ENCODE measurements at regions not wholly inside any gene's neighbourhood (a gene's known extent, or its start where the extent isn't known, plus 50 kb on each side); places are given as distances from the start of the nearest gene placed in this dataset.

DNA sequence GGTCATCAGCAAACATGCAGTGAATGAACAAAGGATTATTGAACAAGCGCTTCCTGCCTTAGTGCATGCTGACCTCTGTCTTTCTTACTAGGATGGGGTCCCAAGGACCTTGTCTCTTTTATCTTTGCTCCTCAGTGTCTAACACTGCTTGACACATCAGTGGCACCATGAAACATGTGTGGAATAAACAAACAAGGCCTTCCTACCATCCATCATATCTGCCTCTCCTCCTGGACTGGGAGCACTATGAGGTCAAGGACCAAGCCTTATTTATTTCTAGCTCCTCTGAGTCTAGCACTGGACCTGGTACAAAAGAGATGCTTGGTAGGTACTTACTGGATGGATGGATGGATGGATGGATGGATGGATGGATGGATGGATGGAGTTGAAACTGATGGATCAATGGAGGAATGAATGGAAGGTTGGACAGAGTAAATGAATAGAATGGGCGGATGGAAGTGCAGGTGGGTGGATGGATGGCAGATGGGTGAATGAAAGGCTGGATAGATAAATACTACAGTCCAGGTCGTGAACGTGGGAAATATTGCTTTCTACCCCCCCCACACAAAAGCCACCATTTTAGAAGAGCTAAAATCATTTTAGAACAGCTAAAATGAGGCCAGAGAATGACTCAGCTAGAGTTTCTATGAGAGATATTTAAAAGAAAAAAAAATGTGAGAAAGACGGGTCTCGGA is 104.1 kb upstream of the PTPN1 start:
- Mint-ChIP-seq H3K36me3 (ENCODE audit: low read depth) (peaks cover 3% of the 10 kb centered on the region), H3K27ac (no peak overlapping the region), H3K27me3 (peaks cover 33% of the 10 kb centered on the region), H3K4me3 (no peak overlapping the region), H3K4me1 (no peaks in the 10 kb centered on the region)
- ATAC-seq (no peak), DNase-seq (no peak)
- H3K9me3 ChIP-seq (ENCODE audit: control insufficient read depth, low read length, poor library complexity, severe bottlenecking): no peaks in the 10 kb centered on the region

DNA sequence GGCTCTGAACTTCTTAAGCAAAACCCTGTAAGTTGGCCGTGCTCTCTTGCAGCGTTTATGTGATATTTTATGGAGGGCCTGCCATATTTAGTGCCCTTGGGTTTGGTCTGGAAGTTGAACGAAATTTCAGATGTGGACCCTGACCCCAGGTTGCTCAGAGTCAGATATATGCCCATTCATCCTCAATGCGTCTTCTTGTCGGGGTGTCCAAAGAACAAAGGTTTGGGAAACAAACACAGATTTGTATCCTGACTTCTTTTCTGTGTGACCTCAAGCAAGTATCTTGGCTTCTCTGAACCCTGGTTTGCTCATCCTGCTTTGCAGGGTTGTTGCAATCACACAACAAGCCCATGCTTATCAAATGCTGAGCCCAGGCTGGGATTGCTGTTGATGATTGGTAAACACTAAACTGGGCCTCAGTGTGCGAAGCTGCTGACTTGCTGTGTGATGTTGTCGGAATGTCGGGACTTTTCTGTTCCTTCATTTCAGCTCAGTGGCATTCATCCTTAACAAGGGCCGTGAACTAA is 103.5 kb upstream of the PTPN1 start:
- H3K9me3 ChIP-seq (ENCODE audit: control insufficient read depth, low read length, poor library complexity, severe bottlenecking): no peaks in the 10 kb centered on the region
- Mint-ChIP-seq H3K4me1 (no peaks in the 10 kb centered on the region), H3K36me3 (ENCODE audit: low read depth) (peaks cover 3% of the 10 kb centered on the region), H3K4me3 (no peak overlapping the region), H3K27me3 (peaks cover 39% of the 10 kb centered on the region), H3K27ac (no peak overlapping the region)
- DNase-seq (no peak), ATAC-seq (no peak)

DNA sequence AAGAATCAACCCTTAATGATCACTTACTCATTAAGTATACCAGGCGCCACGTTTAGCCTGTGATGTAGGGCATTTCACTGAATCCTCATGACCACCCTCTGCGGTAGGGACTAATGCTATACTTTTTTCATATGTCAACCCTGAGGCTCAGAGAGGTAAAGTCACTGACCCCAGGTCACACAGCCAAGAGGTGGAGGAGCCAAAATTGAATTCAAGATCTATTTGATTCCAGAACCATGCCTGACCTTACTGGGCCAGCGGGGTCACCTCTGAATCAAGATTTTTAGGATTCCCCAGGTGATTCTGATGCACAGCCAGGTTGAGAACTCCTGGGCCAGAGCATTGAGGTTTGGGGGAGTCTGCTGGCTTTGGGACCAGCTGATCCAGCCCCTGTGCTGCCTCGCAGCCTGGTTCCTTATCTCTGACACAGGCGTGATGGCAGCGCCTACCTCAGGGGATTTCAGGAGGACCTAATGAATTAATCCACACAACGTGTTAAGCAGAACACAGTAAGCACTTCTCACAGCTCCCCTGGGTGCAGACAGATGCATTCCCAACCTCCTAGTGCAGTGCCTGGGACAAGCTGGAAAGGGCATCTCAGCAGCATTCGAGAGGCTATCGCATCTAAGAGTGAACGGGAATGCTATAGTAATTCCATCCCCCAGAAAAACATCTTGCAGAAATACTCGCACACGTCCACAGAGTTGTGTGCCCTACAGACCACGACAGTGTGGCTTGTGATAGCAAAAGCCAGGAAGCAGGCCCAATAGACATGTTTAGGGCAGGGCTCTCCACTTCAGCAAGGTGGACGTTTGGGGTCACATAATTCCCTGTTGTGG is 101.4 kb upstream of the PTPN1 start:
- Mint-ChIP-seq H3K36me3 (ENCODE audit: low read depth) (peaks cover 3% of the 10 kb centered on the region), H3K27me3 (peaks cover 38% of the 10 kb centered on the region), H3K27ac (no peak overlapping the region), H3K4me3 (no peak overlapping the region), H3K4me1 (no peaks in the 10 kb centered on the region)
- no peak for ATAC-seq
- DNase-seq: no peak
- no peaks in the 10 kb centered on the region for H3K9me3 ChIP-seq (ENCODE audit: control insufficient read depth, low read length, poor library complexity, severe bottlenecking)

DNA sequence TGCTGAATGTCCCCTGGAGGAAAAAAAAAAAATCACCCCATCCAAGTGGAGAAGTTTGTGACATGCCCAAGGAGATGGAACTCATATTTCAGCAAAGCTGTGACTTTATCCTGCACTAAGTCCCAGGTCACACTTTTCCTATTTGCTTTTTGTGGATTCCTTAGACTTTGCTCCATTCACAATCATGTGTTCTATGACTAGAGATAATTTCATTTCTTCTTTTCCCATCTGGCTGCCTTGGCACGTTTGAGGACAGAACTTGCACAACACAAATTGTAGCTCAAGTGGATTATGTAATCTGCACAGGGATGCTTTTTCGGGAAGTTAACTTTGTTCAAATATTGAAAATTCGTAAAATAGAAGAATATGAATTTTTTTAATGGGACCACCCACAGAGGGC is 100.7 kb upstream of the PTPN1 start:
- Mint-ChIP-seq H3K36me3 (ENCODE audit: low read depth) (no peaks in the 10 kb centered on the region), H3K27me3 (peaks cover 38% of the 10 kb centered on the region), H3K27ac (no peak overlapping the region), H3K4me3 (no peak overlapping the region), H3K4me1 (no peaks in the 10 kb centered on the region)
- ATAC-seq (no peak), DNase-seq (no peak)
- H3K9me3 ChIP-seq (ENCODE audit: control insufficient read depth, low read length, poor library complexity, severe bottlenecking): no peaks in the 10 kb centered on the region

DNA sequence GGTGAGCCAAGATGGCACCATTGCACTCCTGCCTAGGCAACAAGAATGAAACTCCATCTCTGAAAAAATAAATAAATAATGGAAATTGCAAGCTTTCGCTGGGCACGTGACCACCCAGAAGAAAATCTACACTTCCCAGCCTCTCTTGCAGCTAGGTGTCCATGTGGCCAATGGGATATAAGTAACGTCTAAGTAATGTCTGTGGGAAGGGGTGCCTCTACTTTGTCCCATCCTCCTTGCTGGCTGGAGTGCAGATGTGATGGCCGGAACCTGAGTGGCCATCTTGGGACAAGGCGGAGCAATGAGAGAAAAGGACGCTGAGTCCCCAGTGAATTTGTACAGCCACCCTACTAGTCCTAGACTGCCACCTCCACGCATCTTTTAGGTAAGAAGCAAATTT is 99.8 kb upstream of the PTPN1 start:
- no peak for ATAC-seq
- no peak for DNase-seq
- Mint-ChIP-seq H3K4me3 (no peak overlapping the region), H3K4me1 (no peaks in the 10 kb centered on the region), H3K36me3 (ENCODE audit: low read depth) (no peaks in the 10 kb centered on the region), H3K27me3 (peaks cover 33% of the 10 kb centered on the region), H3K27ac (no peak overlapping the region)
- H3K9me3 ChIP-seq (ENCODE audit: control insufficient read depth, low read length, poor library complexity, severe bottlenecking): no peaks in the 10 kb centered on the region

DNA sequence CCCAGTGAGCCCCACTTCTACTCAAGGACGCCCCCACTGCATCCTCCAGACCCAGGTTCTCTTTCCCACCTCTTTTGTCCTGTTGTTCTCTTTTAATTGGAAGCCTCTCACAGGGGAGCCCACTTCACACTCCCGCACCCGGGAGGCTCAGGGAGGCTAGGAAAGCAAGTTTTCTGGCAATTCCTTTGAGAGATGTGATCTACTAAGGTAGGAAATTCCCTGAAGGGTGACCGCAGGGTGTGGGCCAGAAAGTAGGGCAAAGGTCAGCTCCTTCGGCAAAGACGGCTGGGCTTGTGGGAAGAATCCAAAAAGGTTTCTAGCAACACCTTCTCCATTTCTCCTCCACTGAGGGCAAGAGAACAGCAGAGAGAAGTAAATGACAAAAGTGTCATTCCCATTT is 98.1 kb upstream of the PTPN1 start:
- peaks cover 20% of the 10 kb centered on the region for H3K27me3 Mint-ChIP-seq
- H3K27ac Mint-ChIP-seq: no peak overlapping the region
- DNase-seq: no peak
- peaks cover 2% of the 10 kb centered on the region for H3K36me3 Mint-ChIP-seq (ENCODE audit: low read depth)
- H3K4me3 Mint-ChIP-seq: no peak overlapping the region
- no peaks in the 10 kb centered on the region for H3K9me3 ChIP-seq (ENCODE audit: control insufficient read depth, low read length, poor library complexity, severe bottlenecking)
- no peak for ATAC-seq
- no peaks in the 10 kb centered on the region for H3K4me1 Mint-ChIP-seq

DNA sequence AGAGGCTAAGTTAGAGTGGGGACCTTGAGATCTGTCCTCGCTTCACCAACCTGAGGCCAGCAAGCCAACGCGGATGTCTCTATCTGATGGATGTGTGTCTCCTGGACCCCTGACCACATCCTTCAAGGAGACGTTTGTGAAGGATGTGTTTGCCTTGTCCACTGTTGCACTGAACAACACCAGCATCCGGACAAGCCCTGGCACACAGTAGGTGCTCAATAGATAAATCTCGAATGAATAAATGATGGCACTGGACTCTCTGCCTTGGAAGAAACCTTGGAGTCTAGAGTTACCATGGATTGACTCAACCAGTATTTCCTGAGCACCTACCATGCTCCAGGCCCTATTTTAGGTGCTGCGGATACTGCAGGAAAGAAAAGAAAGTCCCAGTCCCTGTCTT is 97.7 kb upstream of the PTPN1 start:
- no peaks in the 10 kb centered on the region for H3K4me1 Mint-ChIP-seq
- no peak overlapping the region for H3K27ac Mint-ChIP-seq
- DNase-seq (no peak), ATAC-seq (no peak)
- H3K9me3 ChIP-seq (ENCODE audit: control insufficient read depth, low read length, poor library complexity, severe bottlenecking): no peaks in the 10 kb centered on the region
- peaks cover 2% of the 10 kb centered on the region for H3K36me3 Mint-ChIP-seq (ENCODE audit: low read depth)
- peaks cover 20% of the 10 kb centered on the region for H3K27me3 Mint-ChIP-seq
- H3K4me3 Mint-ChIP-seq: no peak overlapping the region

DNA sequence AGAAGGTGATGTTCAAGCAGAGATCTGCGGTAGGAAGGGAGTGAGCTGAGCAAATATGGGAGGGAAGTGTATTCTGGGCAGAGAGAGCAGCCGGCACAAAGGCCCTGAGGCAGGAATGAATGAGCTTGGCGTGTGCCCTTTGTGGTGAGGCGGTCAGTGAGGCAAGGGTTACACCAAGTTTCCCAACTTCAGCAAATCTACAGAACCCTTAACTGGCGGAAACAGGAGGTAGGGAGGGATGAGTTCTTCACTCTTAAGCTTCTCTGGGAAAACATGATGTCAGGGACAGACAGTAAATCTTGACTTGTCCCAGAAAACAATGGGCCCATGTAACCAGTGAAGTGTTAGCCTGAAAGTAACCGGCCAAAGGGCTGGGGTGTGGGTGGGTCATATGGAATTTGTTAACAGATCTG is 97.1 kb upstream of the PTPN1 start:
- no peaks in the 10 kb centered on the region for H3K4me1 Mint-ChIP-seq
- H3K36me3 Mint-ChIP-seq (ENCODE audit: low read depth): peaks cover 2% of the 10 kb centered on the region
- ATAC-seq (no peak), DNase-seq (no peak)
- H3K27ac Mint-ChIP-seq: no peak overlapping the region
- no peak overlapping the region for H3K4me3 Mint-ChIP-seq
- peaks cover 24% of the 10 kb centered on the region for H3K27me3 Mint-ChIP-seq
- H3K9me3 ChIP-seq (ENCODE audit: control insufficient read depth, low read length, poor library complexity, severe bottlenecking): no peaks in the 10 kb centered on the region

DNA sequence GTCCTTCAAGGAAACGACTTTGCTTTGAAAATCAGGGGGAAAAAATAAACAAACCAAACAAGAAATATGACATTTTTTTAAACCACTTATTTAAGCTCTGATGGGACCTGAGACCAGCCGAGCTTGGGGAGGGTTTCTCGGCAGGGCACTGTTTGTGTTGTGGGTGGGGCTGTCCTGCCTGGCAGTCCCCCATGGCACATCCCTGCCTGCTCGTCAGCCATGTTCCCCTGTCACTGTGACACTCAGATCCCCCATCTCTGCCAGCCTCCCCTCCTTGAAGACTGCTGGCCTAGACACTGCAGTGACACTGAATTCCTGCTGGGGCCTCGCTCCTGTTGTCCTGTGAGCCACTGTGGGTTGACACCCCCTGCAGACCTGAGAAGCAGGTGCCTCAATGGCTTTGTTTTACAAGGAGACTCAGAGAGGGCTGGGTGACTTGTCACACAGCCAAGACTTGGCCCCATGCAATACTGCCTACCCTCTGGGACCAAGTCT is 95.1 kb upstream of the PTPN1 start:
- no peak overlapping the region for H3K27ac Mint-ChIP-seq
- ATAC-seq (no peak), DNase-seq (no peak)
- H3K4me1 Mint-ChIP-seq: peaks cover 4% of the 10 kb centered on the region
- H3K9me3 ChIP-seq (ENCODE audit: control insufficient read depth, low read length, poor library complexity, severe bottlenecking): no peaks in the 10 kb centered on the region
- peaks cover 16% of the 10 kb centered on the region for H3K27me3 Mint-ChIP-seq
- peaks cover 2% of the 10 kb centered on the region for H3K36me3 Mint-ChIP-seq (ENCODE audit: low read depth)
- H3K4me3 Mint-ChIP-seq: no peak overlapping the region

DNA sequence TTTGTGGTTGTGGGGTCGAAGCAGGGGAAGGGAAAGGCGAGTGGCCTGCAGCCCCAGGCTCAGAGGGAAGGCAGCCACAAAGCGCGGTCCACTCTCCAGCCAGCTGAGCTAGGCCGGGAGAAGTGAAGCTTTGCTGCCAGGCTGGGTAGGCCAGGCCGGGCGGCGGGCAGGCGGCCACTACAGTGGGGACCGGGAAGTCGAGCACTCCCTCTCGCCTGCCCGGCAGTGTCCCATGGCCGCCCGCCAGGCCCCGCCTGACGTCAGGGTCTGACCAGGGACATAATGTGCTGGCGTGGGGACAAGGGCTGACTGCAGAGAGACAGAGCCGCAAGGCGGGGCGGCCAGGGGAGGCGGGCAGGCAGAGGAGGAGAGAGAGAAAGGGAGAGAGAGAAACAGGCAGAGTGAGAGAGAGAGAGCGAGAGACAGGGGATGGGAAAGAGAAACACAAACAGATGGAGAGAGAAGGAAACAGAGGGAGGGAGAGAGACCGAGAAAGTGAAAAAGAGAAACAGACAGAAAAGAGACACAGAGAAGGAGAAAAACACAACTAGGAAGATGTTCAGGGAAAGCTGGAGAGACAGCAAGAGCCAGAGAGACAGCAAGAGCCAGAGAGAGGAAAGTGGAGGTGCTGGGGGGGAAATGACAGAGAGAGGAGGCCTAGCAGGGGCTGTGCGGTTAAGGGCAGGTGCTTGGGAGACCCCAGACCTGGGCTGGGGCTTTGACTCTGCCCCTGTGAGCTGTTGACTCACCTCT is 94.5 kb upstream of the PTPN1 start:
- ATAC-seq (no peak), DNase-seq (no peak)
- H3K4me1 Mint-ChIP-seq: peaks cover 4% of the 10 kb centered on the region
- no peak overlapping the region for H3K4me3 Mint-ChIP-seq
- H3K27me3 Mint-ChIP-seq: peaks cover 14% of the 10 kb centered on the region
- no peak overlapping the region for H3K27ac Mint-ChIP-seq
- H3K36me3 Mint-ChIP-seq (ENCODE audit: low read depth): peaks cover 2% of the 10 kb centered on the region
- H3K9me3 ChIP-seq (ENCODE audit: control insufficient read depth, low read length, poor library complexity, severe bottlenecking): no peaks in the 10 kb centered on the region

DNA sequence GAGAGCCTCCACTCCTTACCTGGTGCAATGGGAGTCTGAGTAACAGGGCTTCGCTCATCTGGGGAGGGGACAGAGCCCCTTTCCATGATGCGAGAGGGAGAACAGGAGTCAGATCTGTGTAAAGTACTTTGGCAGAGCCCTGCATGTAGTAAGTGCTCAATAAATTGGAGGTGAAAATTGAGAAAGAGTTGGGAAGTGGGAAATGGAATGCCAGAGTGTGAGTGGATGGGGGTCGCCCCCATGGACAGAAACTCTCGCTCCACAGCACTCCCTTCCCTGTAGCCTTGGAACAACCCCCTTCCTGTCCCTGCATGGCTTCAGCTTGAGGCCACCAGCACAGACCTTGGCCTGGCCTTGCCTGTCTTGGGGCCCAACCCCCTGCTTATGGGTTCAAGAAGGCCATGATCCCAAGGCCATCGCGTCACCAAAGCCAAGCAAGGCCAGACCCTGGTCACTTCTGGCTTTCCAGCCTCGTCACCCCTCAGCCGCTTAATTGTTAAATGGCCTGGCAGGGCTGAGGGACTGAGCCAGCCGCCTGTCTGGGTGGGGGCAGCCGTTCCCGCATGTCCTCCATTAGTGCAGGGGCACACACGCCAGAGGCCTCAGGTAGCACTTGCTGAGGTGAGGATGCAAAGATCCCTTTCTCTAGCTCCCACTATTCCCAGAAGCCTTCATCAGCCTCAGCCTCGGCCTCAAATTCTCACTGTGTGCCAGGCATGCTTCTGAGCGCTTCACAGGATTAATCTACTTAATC is 93.7 kb upstream of the PTPN1 start:
- peaks cover 10% of the 10 kb centered on the region for H3K27me3 Mint-ChIP-seq
- H3K36me3 Mint-ChIP-seq (ENCODE audit: low read depth): peaks cover 2% of the 10 kb centered on the region
- DNase-seq (no peak), ATAC-seq (no peak)
- no peak overlapping the region for H3K27ac Mint-ChIP-seq
- H3K4me1 Mint-ChIP-seq: peaks cover 4% of the 10 kb centered on the region
- no peaks in the 10 kb centered on the region for H3K9me3 ChIP-seq (ENCODE audit: control insufficient read depth, low read length, poor library complexity, severe bottlenecking)
- no peak overlapping the region for H3K4me3 Mint-ChIP-seq

DNA sequence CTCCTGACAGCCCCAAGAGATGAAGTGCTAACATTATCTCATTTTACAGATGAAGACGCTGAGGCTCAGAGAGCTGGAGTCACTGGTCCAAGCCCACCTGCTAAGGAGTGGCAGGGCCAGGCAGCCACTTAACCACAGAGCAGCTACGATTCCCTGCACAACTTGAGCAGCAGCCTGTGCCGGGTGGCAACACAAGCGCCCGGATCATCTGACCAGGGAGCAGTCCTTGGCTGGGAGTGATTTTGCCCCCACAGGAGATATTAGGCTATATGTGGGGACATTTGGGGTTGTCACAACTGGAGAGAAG is 93.2 kb upstream of the PTPN1 start:
- H3K9me3 ChIP-seq (ENCODE audit: control insufficient read depth, low read length, poor library complexity, severe bottlenecking): no peaks in the 10 kb centered on the region
- no peak overlapping the region for H3K27ac Mint-ChIP-seq
- H3K4me3 Mint-ChIP-seq: no peak overlapping the region
- H3K27me3 Mint-ChIP-seq: peaks cover 5% of the 10 kb centered on the region
- no peak for DNase-seq
- peaks cover 2% of the 10 kb centered on the region for H3K36me3 Mint-ChIP-seq (ENCODE audit: low read depth)
- no peak for ATAC-seq
- peaks cover 4% of the 10 kb centered on the region for H3K4me1 Mint-ChIP-seq
